Choroid plexus epithelial cell (primary cell): ENCODE measurements at regions not wholly inside any gene's neighbourhood (a gene's known extent, or its start where the extent isn't known, plus 50 kb on each side); places are given as distances from the start of the nearest gene placed in this dataset.

Experiments
- DNase-seq: peaks from one replicate; pipeline ENCODE4 v3.0.0-alpha.2; 2010; ENCODE audit warnings: low read depth
- H3K4me3 ChIP-seq: 2 replicates; pipeline ENCODE4 v1.5.1; 2011; ENCODE audit warnings: low read depth, mild to moderate bottlenecking, control low read depth, low read length, moderate library complexity
- TF ChIP-seq, protein P1 (sequence below): conservative IDR thresholded peaks from 2 replicates; pipeline ENCODE4 v1.5.1; 2011; ENCODE audit warnings: low read depth, mild to moderate bottlenecking, control low read depth, inconsistent platforms, low read length, moderate library complexity

GRCh38 chr17:65365169-65365568 lies 196.3 kb downstream of the AXIN2 start:
- TF ChIP-seq, protein P1, sequence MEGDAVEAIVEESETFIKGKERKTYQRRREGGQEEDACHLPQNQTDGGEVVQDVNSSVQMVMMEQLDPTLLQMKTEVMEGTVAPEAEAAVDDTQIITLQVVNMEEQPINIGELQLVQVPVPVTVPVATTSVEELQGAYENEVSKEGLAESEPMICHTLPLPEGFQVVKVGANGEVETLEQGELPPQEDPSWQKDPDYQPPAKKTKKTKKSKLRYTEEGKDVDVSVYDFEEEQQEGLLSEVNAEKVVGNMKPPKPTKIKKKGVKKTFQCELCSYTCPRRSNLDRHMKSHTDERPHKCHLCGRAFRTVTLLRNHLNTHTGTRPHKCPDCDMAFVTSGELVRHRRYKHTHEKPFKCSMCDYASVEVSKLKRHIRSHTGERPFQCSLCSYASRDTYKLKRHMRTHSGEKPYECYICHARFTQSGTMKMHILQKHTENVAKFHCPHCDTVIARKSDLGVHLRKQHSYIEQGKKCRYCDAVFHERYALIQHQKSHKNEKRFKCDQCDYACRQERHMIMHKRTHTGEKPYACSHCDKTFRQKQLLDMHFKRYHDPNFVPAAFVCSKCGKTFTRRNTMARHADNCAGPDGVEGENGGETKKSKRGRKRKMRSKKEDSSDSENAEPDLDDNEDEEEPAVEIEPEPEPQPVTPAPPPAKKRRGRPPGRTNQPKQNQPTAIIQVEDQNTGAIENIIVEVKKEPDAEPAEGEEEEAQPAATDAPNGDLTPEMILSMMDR = no peak
- no peak for DNase-seq
- H3K4me3 ChIP-seq = no peak overlapping the region

DNA sequence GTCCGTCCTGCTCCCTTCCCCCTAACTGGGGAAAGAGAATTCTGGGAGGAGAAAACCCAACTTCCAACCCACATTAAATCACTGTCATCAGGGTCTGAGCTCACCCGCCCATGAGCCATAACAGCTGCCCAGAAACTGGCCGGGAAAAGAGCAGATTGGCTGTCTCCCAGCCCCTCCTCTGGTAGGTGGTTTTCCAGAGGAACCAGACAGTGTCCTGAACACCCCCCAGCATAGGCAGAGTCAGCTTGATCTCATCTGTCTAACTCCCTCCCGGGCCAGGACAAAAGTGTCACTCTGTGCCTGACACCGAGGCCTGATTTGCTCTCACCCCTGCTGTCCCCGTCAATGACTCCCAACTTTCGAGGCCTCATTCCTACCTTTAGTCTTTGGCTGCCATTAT lies 197.0 kb downstream of the AXIN2 start:
- no peak overlapping the region for H3K4me3 ChIP-seq
- no peak for DNase-seq
- TF ChIP-seq, protein P1 = no peak

DNA sequence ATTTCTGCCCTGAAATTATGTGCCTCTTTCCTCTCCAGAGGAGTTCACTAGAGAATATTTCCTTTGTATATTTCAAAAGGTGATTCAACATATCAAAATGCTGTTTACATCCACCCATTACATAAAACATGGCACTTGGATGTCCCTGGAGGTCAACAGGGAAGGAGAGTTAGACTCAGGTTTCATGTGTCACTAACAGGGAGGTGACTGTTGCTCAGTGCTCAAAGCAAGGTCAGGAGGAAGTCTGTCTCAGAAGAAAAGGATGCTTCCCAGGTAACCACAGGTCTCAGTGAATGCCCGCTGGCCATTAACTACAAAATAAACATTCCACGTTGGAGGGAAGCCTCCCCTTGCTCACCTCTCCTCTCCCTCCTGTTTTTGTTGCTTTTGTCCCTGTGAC lies 198.6 kb downstream of the AXIN2 start:
- no peak for DNase-seq
- TF ChIP-seq, protein P1 = no peak
- no peak overlapping the region for H3K4me3 ChIP-seq

- TF ChIP-seq, protein P1 = no peak
- no peak for DNase-seq
Measured at GRCh38 chr17:65360961-65361552, 200.4 kb downstream of the AXIN2 start.

GRCh38 chr17:65359016-65359415 lies 202.4 kb downstream of the AXIN2 start:
- H3K4me3 ChIP-seq = no peak overlapping the region
- TF ChIP-seq, protein P1 = no peak
- peak; percentile 74 for DNase-seq

More at GRCh38 chr17:65360961-65361552, 200.4 kb downstream of the AXIN2 start:
- H3K4me3 ChIP-seq = no peak overlapping the region

- TF ChIP-seq, protein P1 = no peak
- DNase-seq = no peak
- no peak overlapping the region for H3K4me3 ChIP-seq
Measured at GRCh38 chr17:65356536-65356935, 204.9 kb downstream of the AXIN2 start.

GRCh38 chr17:65355246-65355645 lies 206.2 kb downstream of the AXIN2 start:
- no peak overlapping the region for H3K4me3 ChIP-seq
- no peak for DNase-seq
- TF ChIP-seq, protein P1 = no peak
